ENCODE measurements at regions not wholly inside any gene's neighbourhood (a gene's known extent, or its start where the extent isn't known, plus 50 kb on each side); places are given as distances from the start of the nearest gene placed in this dataset.
"Not testable (repeated sequence)": the region's sequence is repeated elsewhere in the genome, so short reads cannot be mapped to it uniquely, and the experiment has no call there.

- Histone ChIP-seq H3K27ac (no peak overlapping the region), H3K27me3 (no peaks in the 10 kb centered on the region), H3K9me3 (ENCODE audit: low read depth) (no peaks in the 10 kb centered on the region), H3K36me3 (no peaks in the 10 kb centered on the region), H3K4me3 (no peak overlapping the region), H3K4me1 (ENCODE audit: low read depth) (no peaks in the 10 kb centered on the region)
- TF ChIP-seq CTCF (IDR thresholded peaks at IDR 0.05; ENCODE audit: low read depth, low read length) = no peak
- no peak for DNase-seq (ENCODE audit: low read depth in 1 of 2, low spot score in 1 of 2)
Observed at GRCh38 chr9:78697618-78698017, 400.7 kb downstream of the PSAT1 start.

GRCh38 chr9:78698371-78698770 lies 401.4 kb downstream of the PSAT1 start:
- no peaks in the 10 kb centered on the region for H3K4me1 ChIP-seq (ENCODE audit: low read depth)
- no peaks in the 10 kb centered on the region for H3K27me3 ChIP-seq
- TF ChIP-seq CTCF (IDR thresholded peaks at IDR 0.05; ENCODE audit: low read depth, low read length) = no peak
- H3K36me3 ChIP-seq = no peaks in the 10 kb centered on the region
- DNase-seq (ENCODE audit: low read depth in 1 of 2, low spot score in 1 of 2) = no peak
- H3K9me3 ChIP-seq (ENCODE audit: low read depth) = no peaks in the 10 kb centered on the region
- H3K4me3 ChIP-seq = no peak overlapping the region
- H3K27ac ChIP-seq = no peak overlapping the region

GRCh38 chr9:78699217-78699616 lies 402.3 kb downstream of the PSAT1 start:
- H3K4me3 ChIP-seq; H3K36me3 ChIP-seq; H3K27me3 ChIP-seq; H3K9me3 ChIP-seq (ENCODE audit: low read depth); H3K27ac ChIP-seq; H3K4me1 ChIP-seq (ENCODE audit: low read depth); DNase-seq (ENCODE audit: low read depth in 1 of 2, low spot score in 1 of 2): not testable (repeated sequence)

- not testable (repeated sequence) for H3K9me3 ChIP-seq (ENCODE audit: low read depth); H3K27me3 ChIP-seq; H3K4me1 ChIP-seq (ENCODE audit: low read depth); DNase-seq (ENCODE audit: low read depth in 1 of 2, low spot score in 1 of 2); H3K4me3 ChIP-seq; H3K36me3 ChIP-seq; H3K27ac ChIP-seq
- peak; percentile 12 for TF ChIP-seq CTCF (IDR thresholded peaks at IDR 0.05; ENCODE audit: low read depth, low read length)
Observed at GRCh38 chr9:78704153-78704552, 407.2 kb downstream of the PSAT1 start.

- Histone ChIP-seq H3K36me3 (no peaks in the 10 kb centered on the region), H3K4me3 (no peak overlapping the region), H3K27ac (no peak overlapping the region), H3K9me3 (ENCODE audit: low read depth) (no peaks in the 10 kb centered on the region), H3K4me1 (ENCODE audit: low read depth) (no peaks in the 10 kb centered on the region), H3K27me3 (no peaks in the 10 kb centered on the region)
- no peak for DNase-seq (ENCODE audit: low read depth in 1 of 2, low spot score in 1 of 2)
- TF ChIP-seq CTCF (IDR thresholded peaks at IDR 0.05; ENCODE audit: low read depth, low read length) = no peak
Observed at GRCh38 chr9:78707080-78707479, 410.2 kb downstream of the PSAT1 start.

GRCh38 chr9:78707481-78707991 lies 410.6 kb downstream of the PSAT1 start:
- H3K36me3 ChIP-seq = no peaks in the 10 kb centered on the region
- no peak overlapping the region for H3K4me3 ChIP-seq
- no peaks in the 10 kb centered on the region for H3K27me3 ChIP-seq
- H3K4me1 ChIP-seq (ENCODE audit: low read depth) = no peaks in the 10 kb centered on the region
- H3K9me3 ChIP-seq (ENCODE audit: low read depth) = no peaks in the 10 kb centered on the region
- peak in 1 of 2 donors; percentile 35 for DNase-seq (ENCODE audit: low read depth in 1 of 2, low spot score in 1 of 2)
- no peak for TF ChIP-seq CTCF (IDR thresholded peaks at IDR 0.05; ENCODE audit: low read depth, low read length)
- no peak overlapping the region for H3K27ac ChIP-seq
